Mucosa of rectum (tissue), 2 donors: ENCODE measurements at regions not wholly inside any gene's neighbourhood (a gene's known extent, or its start where the extent isn't known, plus 50 kb on each side); places are given as distances from the start of the nearest gene placed in this dataset.

Source experiments
- H3K27ac ChIP-seq, 2 donors: one replicate each; pipeline ENCODE4 v1.7.0; 2013; ENCODE audit warnings: inconsistent platforms in 2 of 2, low read depth in 2 of 2, low read length in 2 of 2
- H3K27me3 ChIP-seq, 2 donors: one replicate each; pipeline ENCODE4 v1.7.0; 2013; ENCODE audit warnings: low read length in 2 of 2; ENCODE audit not compliant: control insufficient read depth in 2 of 2, insufficient read depth in 2 of 2
- H3K36me3 ChIP-seq, 2 donors: one replicate each; pipeline ENCODE4 v1.7.0; 2013; ENCODE audit warnings: low read length in 2 of 2; ENCODE audit not compliant: control insufficient read depth in 2 of 2, insufficient read depth in 2 of 2
- H3K4me1 ChIP-seq, 2 donors: one replicate each; pipeline ENCODE4 v1.7.0; 2013; ENCODE audit warnings: low read length in 2 of 2, mild to moderate bottlenecking in 1 of 2; ENCODE audit not compliant: control insufficient read depth in 2 of 2, insufficient read depth in 2 of 2
- H3K4me3 ChIP-seq, 2 donors: one replicate each; pipeline ENCODE4 v1.7.0; 2013; ENCODE audit warnings: low read length in 2 of 2
- H3K9ac ChIP-seq, 2 donors: one replicate each; pipeline ENCODE4 v1.7.0; 2013; ENCODE audit warnings: low read length in 2 of 2, low read depth in 1 of 2, mild to moderate bottlenecking in 1 of 2
- H3K9me3 ChIP-seq, 2 donors: one replicate each; pipeline ENCODE4 v1.7.0; 2013; ENCODE audit warnings: low read length in 2 of 2; ENCODE audit not compliant: control insufficient read depth in 2 of 2
- donor health status: healthy.
- donor health status: Normal muscosa, but diverticular disease.

DNA sequence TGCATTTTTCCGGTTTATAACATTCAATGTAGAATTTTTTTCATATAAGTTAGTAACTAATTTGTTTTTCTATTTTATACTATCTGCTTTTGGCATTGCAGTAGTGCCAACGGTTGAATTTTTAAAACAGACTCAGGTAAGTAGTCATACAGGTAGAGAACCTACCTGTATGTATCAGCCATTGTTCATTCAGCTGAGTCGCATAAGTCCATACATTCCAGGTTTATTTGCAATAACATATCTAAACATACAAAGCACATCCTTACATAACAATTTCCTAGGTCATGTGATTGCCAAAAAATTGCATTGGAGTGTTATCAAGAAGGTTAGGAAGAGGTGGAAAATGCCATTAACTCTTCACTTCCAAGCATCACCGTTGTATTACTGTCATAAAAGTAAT is 1059.3 kb upstream of the CNTN5 start:
- Histone ChIP-seq H3K27ac (no peak overlapping the region), H3K4me1 (no peaks in the 10 kb centered on the region), H3K27me3 (no peaks in the 10 kb centered on the region), H3K9ac (no peak overlapping the region), H3K4me3 (no peak overlapping the region), H3K9me3 (no peaks in the 10 kb centered on the region), H3K36me3 (no peaks in the 10 kb centered on the region)

GRCh38 chr11:97962758-97963157 is 1058.0 kb upstream of the CNTN5 start:
- H3K36me3 ChIP-seq, result no peaks in the 10 kb centered on the region
- no peaks in the 10 kb centered on the region for H3K9me3 ChIP-seq
- H3K4me1 ChIP-seq, result no peaks in the 10 kb centered on the region
- H3K27ac ChIP-seq, result no peak overlapping the region
- H3K27me3 ChIP-seq, result no peaks in the 10 kb centered on the region
- H3K9ac ChIP-seq, result no peak overlapping the region
- no peak overlapping the region for H3K4me3 ChIP-seq

GRCh38 chr11:97963528-97964331 is 1057.0 kb upstream of the CNTN5 start:
- H3K27ac ChIP-seq, result no peak overlapping the region
- H3K27me3 ChIP-seq, result no peaks in the 10 kb centered on the region
- no peaks in the 10 kb centered on the region for H3K9me3 ChIP-seq
- no peaks in the 10 kb centered on the region for H3K36me3 ChIP-seq
- H3K9ac ChIP-seq, result no peak overlapping the region
- no peak overlapping the region for H3K4me3 ChIP-seq
- H3K4me1 ChIP-seq, result no peaks in the 10 kb centered on the region

GRCh38 chr11:97964332-97965004 is 1056.3 kb upstream of the CNTN5 start:
- no peaks in the 10 kb centered on the region for H3K27me3 ChIP-seq
- no peak overlapping the region for H3K4me3 ChIP-seq
- no peak overlapping the region for H3K27ac ChIP-seq
- no peaks in the 10 kb centered on the region for H3K36me3 ChIP-seq
- H3K9me3 ChIP-seq, result no peaks in the 10 kb centered on the region
- no peak overlapping the region for H3K9ac ChIP-seq
- no peaks in the 10 kb centered on the region for H3K4me1 ChIP-seq

GRCh38 chr11:97965849-97966646 is 1054.7 kb upstream of the CNTN5 start:
- Histone ChIP-seq H3K4me1 (no peaks in the 10 kb centered on the region), H3K36me3 (no peaks in the 10 kb centered on the region), H3K9ac (no peak overlapping the region), H3K27me3 (no peaks in the 10 kb centered on the region), H3K9me3 (no peaks in the 10 kb centered on the region), H3K4me3 (no peak overlapping the region), H3K27ac (no peak overlapping the region)

- Histone ChIP-seq H3K9me3 (no peaks in the 10 kb centered on the region), H3K4me3 (no peak overlapping the region)
Measured at GRCh38 chr11:97966901-97967300, 1053.8 kb upstream of the CNTN5 start.

DNA sequence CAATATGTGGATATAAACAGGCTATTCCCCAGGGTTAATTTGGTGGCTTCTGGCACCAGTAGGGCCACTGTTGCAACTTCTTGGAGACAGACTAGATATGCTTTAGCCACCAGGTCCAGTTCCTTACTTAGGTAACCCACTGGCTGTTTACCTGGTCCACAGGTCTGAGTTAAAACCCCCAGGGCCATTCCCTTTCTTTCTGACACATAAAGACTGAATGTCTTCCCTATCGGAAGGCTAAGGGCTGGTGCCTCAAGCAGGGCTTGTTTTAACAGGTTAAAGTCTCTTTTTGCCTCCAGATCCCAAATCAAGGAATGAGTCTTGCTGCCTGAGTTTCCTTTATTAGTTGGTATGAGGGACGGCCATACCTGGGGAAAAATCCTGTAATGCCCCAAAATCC is 1052.7 kb upstream of the CNTN5 start:
- no peak overlapping the region for H3K27ac ChIP-seq
- H3K9me3 ChIP-seq, result no peaks in the 10 kb centered on the region
- no peaks in the 10 kb centered on the region for H3K27me3 ChIP-seq
- no peaks in the 10 kb centered on the region for H3K4me1 ChIP-seq
- H3K36me3 ChIP-seq, result no peaks in the 10 kb centered on the region
- H3K4me3 ChIP-seq, result no peak overlapping the region
- H3K9ac ChIP-seq, result no peak overlapping the region

More at GRCh38 chr11:97966901-97967300, 1053.8 kb upstream of the CNTN5 start:
- no peaks in the 10 kb centered on the region for H3K4me1 ChIP-seq
- H3K9ac ChIP-seq, result no peak overlapping the region
- H3K27me3 ChIP-seq, result no peaks in the 10 kb centered on the region
- no peak overlapping the region for H3K27ac ChIP-seq
- no peaks in the 10 kb centered on the region for H3K36me3 ChIP-seq

- Histone ChIP-seq H3K36me3 (no peaks in the 10 kb centered on the region), H3K9me3 (no peaks in the 10 kb centered on the region), H3K27me3 (no peaks in the 10 kb centered on the region), H3K4me1 (no peaks in the 10 kb centered on the region), H3K9ac (no peak overlapping the region), H3K4me3 (no peak overlapping the region), H3K27ac (no peak overlapping the region)
Measured at GRCh38 chr11:97972731-97973130, 1048.0 kb upstream of the CNTN5 start.

DNA sequence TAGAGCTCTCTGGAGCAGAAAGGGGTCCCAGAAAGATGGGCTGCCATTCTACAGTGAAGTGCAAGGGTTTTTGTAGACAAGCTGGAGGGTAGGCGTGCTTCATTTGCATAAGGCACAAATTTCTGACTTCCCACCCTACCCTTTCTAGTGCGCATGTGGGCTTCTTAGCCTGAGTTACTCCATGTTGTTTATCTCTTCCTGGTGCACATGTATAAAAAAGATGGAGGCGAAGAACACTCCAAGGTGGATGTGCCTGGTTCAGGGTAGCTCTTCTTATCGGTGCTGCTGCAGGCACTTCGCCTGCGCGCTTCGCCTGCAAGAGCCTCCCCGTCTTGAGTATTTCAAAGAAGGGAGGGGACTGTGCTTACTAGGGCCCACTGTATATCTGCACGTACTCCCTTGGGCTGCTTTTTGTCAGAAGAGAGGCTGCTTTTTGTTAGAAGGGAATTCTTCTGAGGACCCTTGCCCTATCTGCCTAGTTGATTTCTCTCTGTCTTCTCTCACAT is 1047.3 kb upstream of the CNTN5 start:
- H3K4me1 ChIP-seq, result no peaks in the 10 kb centered on the region
- H3K36me3 ChIP-seq, result no peaks in the 10 kb centered on the region
- H3K9ac ChIP-seq, result no peak overlapping the region

More for the DNA sequence above, 1047.3 kb upstream of the CNTN5 start:
- Histone ChIP-seq H3K27me3 (no peaks in the 10 kb centered on the region), H3K9me3 (no peaks in the 10 kb centered on the region), H3K4me3 (no peak overlapping the region), H3K27ac (no peak overlapping the region)
